22Rv1 (cell line): ENCODE measurements at regions not wholly inside any gene's neighbourhood (a gene's known extent, or its start where the extent isn't known, plus 50 kb on each side); places are given as distances from the start of the nearest gene placed in this dataset.

ENCODE experiments used
- H3K27ac ChIP-seq: fragments of 450-650 bp; 2 replicates; pipeline ENCODE4 v1.5.1; 2017
- ZFX ChIP-seq: fragments of 450-650 bp; IDR thresholded peaks from 2 replicates; pipeline ENCODE4 v1.6.1; 2017; ENCODE audit warnings: antibody characterized with exemption, borderline replicate concordance
- TF ChIP-seq, protein P1 (sequence below): fragments of 450-650 bp; IDR thresholded peaks from 2 replicates; pipeline ENCODE4 v1.5.1; 2017; ENCODE audit warnings: mild to moderate bottlenecking

- H3K27ac ChIP-seq: no peak overlapping the region
- no peak for TF ChIP-seq ZFX
- TF ChIP-seq, protein P1, sequence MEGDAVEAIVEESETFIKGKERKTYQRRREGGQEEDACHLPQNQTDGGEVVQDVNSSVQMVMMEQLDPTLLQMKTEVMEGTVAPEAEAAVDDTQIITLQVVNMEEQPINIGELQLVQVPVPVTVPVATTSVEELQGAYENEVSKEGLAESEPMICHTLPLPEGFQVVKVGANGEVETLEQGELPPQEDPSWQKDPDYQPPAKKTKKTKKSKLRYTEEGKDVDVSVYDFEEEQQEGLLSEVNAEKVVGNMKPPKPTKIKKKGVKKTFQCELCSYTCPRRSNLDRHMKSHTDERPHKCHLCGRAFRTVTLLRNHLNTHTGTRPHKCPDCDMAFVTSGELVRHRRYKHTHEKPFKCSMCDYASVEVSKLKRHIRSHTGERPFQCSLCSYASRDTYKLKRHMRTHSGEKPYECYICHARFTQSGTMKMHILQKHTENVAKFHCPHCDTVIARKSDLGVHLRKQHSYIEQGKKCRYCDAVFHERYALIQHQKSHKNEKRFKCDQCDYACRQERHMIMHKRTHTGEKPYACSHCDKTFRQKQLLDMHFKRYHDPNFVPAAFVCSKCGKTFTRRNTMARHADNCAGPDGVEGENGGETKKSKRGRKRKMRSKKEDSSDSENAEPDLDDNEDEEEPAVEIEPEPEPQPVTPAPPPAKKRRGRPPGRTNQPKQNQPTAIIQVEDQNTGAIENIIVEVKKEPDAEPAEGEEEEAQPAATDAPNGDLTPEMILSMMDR: no peak
Measured at GRCh38 chr4:11132478-11132877, 296.2 kb downstream of the HS3ST1 start.

DNA sequence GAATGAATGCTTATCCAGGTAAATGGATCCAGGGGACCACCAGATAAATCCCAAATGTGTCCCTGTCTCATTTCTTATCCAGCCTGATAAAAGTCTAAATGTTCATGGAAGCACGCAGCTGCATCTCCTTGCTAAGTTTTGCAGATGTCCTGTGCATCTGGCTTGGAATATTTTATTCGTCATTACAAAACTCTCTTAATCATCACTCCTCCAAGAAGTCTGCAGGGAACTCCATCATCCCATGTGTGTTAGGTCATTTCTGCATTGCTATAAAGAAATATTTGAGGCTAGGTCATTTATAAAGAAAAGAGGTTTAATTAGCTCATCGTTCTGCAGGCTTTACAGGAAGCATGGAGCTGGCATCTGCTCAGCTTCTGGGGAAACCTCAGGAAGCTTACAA lies 297.2 kb downstream of the HS3ST1 start:
- H3K27ac ChIP-seq: no peak overlapping the region
- no peak for TF ChIP-seq ZFX
- TF ChIP-seq, protein P1: no peak

DNA sequence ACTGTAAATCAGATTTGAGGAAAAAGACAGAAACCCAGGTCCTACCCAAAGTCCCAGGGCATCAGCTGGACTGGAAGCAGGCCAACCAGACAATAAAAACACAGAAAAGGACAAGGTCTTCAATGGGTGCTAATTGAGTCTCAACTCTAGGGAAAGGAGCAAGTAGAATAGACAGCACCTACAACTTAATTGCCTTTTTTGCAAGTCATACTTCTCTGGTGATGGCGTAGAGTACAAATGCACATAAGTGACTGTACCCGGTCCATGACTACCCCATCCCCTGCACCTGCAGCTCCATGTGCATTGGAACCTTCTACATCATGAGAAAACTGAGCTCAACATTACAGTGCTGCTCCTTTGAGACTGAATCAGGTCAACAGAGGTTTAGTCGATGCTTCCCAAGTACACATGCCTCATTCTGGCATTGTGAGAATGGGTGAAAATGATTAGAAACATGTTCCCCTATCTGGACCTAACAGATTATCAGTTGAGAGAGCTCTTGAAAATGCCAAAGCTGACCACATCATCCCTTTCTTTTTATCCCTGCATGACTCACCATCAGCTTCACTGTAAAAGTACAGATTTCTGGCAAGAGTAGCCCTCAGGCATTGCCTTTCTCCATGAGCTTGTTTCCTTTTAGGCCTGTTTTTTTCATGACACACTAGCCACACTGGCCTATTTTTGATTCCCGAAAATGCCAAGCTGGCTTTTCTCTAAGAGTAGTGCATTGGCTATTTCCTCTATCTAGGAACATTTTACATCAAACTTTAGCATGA lies 298.3 kb downstream of the HS3ST1 start:
- H3K27ac ChIP-seq: no peak overlapping the region
- TF ChIP-seq ZFX: no peak
- TF ChIP-seq, protein P1: no peak

DNA sequence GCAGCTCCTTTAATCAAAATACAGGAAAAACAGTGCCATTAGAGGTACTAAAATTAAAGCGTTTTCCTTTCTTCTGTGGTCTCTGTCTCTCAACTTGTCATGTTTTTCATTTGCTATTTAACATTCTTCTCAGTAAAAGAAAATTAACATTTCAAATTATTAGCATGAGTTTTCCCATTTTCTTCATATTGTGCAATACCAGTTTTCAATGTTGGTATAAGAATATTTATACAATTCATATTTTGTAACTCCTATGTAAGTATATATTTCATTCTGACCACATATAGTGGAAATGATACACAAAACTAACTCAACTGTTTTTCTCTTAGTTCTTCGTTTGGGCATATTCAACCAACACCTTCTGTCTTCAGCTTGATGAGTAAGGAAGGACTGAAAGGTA lies 308.3 kb downstream of the HS3ST1 start:
- TF ChIP-seq, protein P1: no peak
- no peak for TF ChIP-seq ZFX

GRCh38 chr4:11119474-11119873 lies 309.2 kb downstream of the HS3ST1 start:
- H3K27ac ChIP-seq: no peak overlapping the region
- TF ChIP-seq, protein P1: no peak
- TF ChIP-seq ZFX: no peak

More for the DNA sequence above, 308.3 kb downstream of the HS3ST1 start:
- H3K27ac ChIP-seq: no peak overlapping the region

- H3K27ac ChIP-seq: no peak overlapping the region
- no peak for TF ChIP-seq ZFX
- TF ChIP-seq, protein P1: no peak
Measured at GRCh38 chr4:11118513-11118912, 310.2 kb downstream of the HS3ST1 start.

- TF ChIP-seq, protein P1: no peak
- no peak for TF ChIP-seq ZFX
- no peak overlapping the region for H3K27ac ChIP-seq
Measured at GRCh38 chr4:11116940-11117339, 311.8 kb downstream of the HS3ST1 start.
